Keratinocyte (primary cell): ENCODE measurements at regions not wholly inside any gene's neighbourhood (a gene's known extent, or its start where the extent isn't known, plus 50 kb on each side); places are given as distances from the start of the nearest gene placed in this dataset.

ENCODE experiments used
- CTCF ChIP-seq, 3 experiments: IDR thresholded peaks in 1 of 3; conservative IDR thresholded peaks in 1 of 3; optimal IDR thresholded peaks in 1 of 3; 2 replicates in 2 of 3; 3 replicates in 1 of 3; pipeline versions ENCODE3 to v1.5.1; 2011; ENCODE audit warnings: low read length in 3 of 3, mild to moderate bottlenecking in 3 of 3, moderate library complexity in 2 of 3, control low read depth in 1 of 3, inconsistent platforms in 1 of 3; ENCODE audit not compliant: insufficient read depth in 2 of 3; ENCODE audit errors: extremely low read depth in 1 of 3
- EZH2 ChIP-seq: IDR thresholded peaks from one replicate; pipeline ENCODE4 v1.6.1; 2012; ENCODE audit warnings: inconsistent platforms, mild to moderate bottlenecking, low read length, moderate library complexity

- no peak for TF ChIP-seq CTCF (optimal IDR thresholded peaks at IDR 0.05 in 1 of 3, IDR thresholded peaks at IDR 0.05 in 1 of 3, conservative IDR thresholded peaks at IDR 0.05 in 1 of 3; ENCODE audit: extremely low read depth in 1 of 3, insufficient read depth in 2 of 3, low read length in 3 of 3)
- no peak for TF ChIP-seq EZH2
These were observed 133.5 kb downstream of the SEC14L1 start for GRCh38 chr17:77274096-77274845.
